ENCODE measurements at regions not wholly inside any gene's neighbourhood (a gene's known extent, or its start where the extent isn't known, plus 50 kb on each side); places are given as distances from the start of the nearest gene placed in this dataset.

DNA sequence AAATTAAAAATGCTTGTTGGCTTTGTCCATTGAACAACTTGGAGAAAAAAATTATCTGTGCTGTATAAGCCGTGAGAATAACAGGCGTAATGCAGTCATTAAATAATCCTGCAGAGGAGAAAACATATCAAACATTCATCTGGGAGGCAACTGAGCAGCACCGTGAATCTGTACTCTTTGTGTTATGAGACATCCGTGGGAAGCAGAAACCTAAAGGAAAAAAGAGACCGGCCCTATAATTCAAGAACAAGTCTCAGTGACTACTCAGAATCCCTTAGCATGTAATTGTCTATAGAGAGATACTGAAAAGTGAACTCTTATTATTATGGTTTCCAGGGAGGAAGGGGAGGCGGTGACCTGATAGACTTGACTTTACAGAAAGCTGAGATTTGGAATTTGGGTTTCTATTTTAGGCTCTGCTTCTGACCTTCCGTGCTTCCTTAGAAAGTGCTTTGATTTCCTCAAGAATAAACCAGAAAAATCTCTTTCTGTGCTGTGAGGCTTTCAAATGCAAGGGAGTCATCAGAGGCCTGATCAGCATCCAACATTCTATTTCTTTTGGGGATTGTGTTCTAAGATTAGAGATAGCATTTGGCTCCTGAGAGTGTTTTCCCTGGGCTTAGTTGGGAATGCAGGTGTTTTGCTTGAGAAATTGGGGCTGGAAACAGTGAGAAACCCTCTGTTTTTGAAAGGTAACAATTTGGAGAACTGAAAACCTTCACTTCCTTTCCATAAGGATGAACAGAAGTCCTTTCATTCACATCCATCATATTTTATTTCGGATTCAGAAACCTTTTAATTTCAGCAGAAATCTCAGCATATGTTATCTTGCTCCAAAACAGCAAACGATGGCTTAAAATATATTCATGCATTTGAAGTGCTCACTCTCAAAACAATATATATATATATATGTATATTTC lies 296.7 kb downstream of the CSNK1G3 start:
- H3K27ac ChIP-seq (ENCODE audit: insufficient read depth, low read depth, low read length, poor library complexity, severe bottlenecking) = peak overlapping the region; percentile 46
- H3K36me3 ChIP-seq (ENCODE audit: control insufficient read depth, insufficient read depth, low read length) = no peaks in the 10 kb centered on the region
- WGBS, 2 experiments = 83 to 89% methylated on average over 8 of the region's 9 CpGs
- H3K4me3 ChIP-seq (ENCODE audit: insufficient read depth, low read depth, low read length) = no peak overlapping the region
- H3K27me3 ChIP-seq (ENCODE audit: control insufficient read depth, insufficient read depth, low read length, poor library complexity, severe bottlenecking) = no peaks in the 10 kb centered on the region
- no peaks in the 10 kb centered on the region for H3K9me3 ChIP-seq (ENCODE audit: control insufficient read depth, low read length)
- H3K4me1 ChIP-seq (ENCODE audit: control insufficient read depth, insufficient read depth, low read length) = peaks cover 53% of the 10 kb centered on the region

DNA sequence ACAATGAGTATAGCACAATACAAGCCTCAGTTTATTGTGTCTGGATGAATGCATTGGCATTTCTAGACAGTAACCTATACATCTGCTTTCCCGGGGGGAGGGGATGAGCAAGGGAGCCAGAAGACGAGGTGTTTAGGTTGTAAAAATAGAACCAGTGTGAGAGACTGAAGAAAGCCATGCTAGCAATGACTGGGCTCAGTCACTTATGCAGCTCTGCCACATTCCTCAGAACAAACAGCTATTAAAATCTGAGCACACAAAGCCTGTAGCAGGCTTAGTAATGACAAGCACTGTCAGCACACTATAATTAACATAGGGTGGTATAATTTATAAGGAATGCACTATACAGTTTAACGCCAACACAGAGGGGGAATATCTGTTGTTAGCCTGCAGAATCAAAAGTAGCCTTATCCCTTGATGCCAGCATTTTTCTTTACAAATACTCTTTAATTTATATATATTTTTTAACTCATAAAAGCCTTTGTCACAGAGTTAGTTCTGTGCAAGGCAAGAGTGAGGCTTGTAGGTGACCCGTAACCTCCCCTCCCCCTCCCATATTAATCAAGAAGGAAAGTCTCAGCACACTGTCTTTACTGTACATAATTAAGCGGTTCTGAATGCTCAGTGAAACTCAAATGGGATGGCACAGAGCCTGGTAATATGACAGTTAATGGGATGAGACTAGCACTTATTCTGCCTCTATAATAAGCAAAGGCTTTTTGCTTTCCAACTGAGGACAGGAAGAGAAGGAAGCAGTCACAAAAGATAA lies 295.4 kb downstream of the CSNK1G3 start:
- Histone ChIP-seq H3K36me3 (ENCODE audit: control insufficient read depth, insufficient read depth, low read length) (no peaks in the 10 kb centered on the region), H3K27me3 (ENCODE audit: control insufficient read depth, insufficient read depth, low read length, poor library complexity, severe bottlenecking) (no peaks in the 10 kb centered on the region), H3K4me1 (ENCODE audit: control insufficient read depth, insufficient read depth, low read length) (peaks cover 52% of the 10 kb centered on the region), H3K4me3 (ENCODE audit: insufficient read depth, low read depth, low read length) (no peak overlapping the region), H3K27ac (ENCODE audit: insufficient read depth, low read depth, low read length, poor library complexity, severe bottlenecking) (no peak overlapping the region), H3K9me3 (ENCODE audit: control insufficient read depth, low read length) (no peaks in the 10 kb centered on the region)
- 65 to 79% methylated on average over 4 to 5 of the region's 5 CpGs for WGBS, 2 experiments

DNA sequence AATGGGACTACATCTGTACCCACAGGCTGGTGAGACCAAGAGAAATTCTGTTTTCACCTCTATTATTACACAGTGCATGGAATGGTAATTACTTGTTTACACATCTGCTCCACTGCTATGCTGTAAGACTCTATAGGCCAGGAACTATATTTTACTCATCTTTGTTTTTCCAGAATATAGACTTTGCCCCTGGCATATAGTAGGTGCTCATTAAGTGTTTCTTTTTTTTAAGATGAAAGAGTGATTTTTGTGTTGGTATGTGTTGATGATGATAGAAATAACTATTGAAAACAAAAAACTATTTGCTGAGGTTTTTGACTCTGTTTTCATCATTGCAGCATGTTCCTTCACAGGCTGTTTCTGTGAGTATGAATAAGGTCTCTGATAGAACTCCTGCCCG lies 294.7 kb downstream of the CSNK1G3 start:
- Histone ChIP-seq H3K9me3 (ENCODE audit: control insufficient read depth, low read length) (no peaks in the 10 kb centered on the region), H3K27me3 (ENCODE audit: control insufficient read depth, insufficient read depth, low read length, poor library complexity, severe bottlenecking) (no peaks in the 10 kb centered on the region), H3K4me3 (ENCODE audit: insufficient read depth, low read depth, low read length) (no peak overlapping the region), H3K27ac (ENCODE audit: insufficient read depth, low read depth, low read length, poor library complexity, severe bottlenecking) (no peak overlapping the region), H3K36me3 (ENCODE audit: control insufficient read depth, insufficient read depth, low read length) (no peaks in the 10 kb centered on the region), H3K4me1 (ENCODE audit: control insufficient read depth, insufficient read depth, low read length) (peaks cover 48% of the 10 kb centered on the region)
- WGBS, 2 experiments = 95 to 100% methylated on average over 1 of the region's 1 CpG

DNA sequence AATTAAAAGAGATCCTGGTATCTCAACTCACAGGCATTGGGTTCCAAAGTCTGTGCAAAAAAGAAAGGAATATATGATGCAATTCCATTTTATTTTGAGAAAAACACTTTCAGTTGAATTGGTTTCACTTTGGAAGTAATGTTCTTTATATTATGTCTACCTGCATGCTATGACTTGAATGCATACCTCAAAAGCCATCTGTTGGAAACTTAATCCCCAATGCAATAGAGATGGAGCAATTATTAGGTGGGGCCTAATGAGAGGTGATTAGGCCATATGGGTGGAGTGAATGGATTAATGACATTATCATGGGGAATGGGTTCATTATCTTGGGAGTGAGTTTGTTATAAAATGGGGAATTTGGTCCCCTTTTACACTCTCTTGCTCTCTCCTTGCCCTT lies 293.3 kb downstream of the CSNK1G3 start:
- Histone ChIP-seq H3K36me3 (ENCODE audit: control insufficient read depth, insufficient read depth, low read length) (no peaks in the 10 kb centered on the region), H3K27ac (ENCODE audit: insufficient read depth, low read depth, low read length, poor library complexity, severe bottlenecking) (no peak overlapping the region), H3K4me1 (ENCODE audit: control insufficient read depth, insufficient read depth, low read length) (peaks cover 36% of the 10 kb centered on the region), H3K4me3 (ENCODE audit: insufficient read depth, low read depth, low read length) (no peak overlapping the region), H3K27me3 (ENCODE audit: control insufficient read depth, insufficient read depth, low read length, poor library complexity, severe bottlenecking) (no peaks in the 10 kb centered on the region), H3K9me3 (ENCODE audit: control insufficient read depth, low read length) (no peaks in the 10 kb centered on the region)

DNA sequence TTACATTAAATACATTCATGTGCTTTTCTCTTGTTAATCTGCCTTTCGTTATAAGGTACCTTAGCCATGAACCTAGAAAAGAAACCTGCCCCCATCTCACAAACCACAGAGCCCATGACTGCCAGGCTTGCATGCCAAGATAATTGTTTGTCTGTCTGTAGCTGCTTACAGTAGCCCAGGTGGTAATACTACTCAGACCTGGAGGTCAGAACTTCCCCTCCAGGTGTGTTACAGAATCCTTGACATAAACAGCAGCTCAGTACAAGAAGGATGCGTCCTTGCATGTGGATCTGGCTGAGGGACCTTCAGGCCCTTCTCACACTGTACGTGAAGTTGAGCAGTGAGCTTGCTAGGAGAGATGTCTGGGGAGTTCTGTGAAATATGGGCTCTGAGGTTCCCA lies 291.4 kb downstream of the CSNK1G3 start:
- H3K4me3 ChIP-seq (ENCODE audit: insufficient read depth, low read depth, low read length) = no peak overlapping the region
- H3K4me1 ChIP-seq (ENCODE audit: control insufficient read depth, insufficient read depth, low read length) = peaks cover 17% of the 10 kb centered on the region
- no peak overlapping the region for H3K27ac ChIP-seq (ENCODE audit: insufficient read depth, low read depth, low read length, poor library complexity, severe bottlenecking)
- WGBS, 2 experiments = 90 to 92% methylated on average over 3 of the region's 3 CpGs
- H3K36me3 ChIP-seq (ENCODE audit: control insufficient read depth, insufficient read depth, low read length) = no peaks in the 10 kb centered on the region
- no peaks in the 10 kb centered on the region for H3K9me3 ChIP-seq (ENCODE audit: control insufficient read depth, low read length)
- no peaks in the 10 kb centered on the region for H3K27me3 ChIP-seq (ENCODE audit: control insufficient read depth, insufficient read depth, low read length, poor library complexity, severe bottlenecking)

DNA sequence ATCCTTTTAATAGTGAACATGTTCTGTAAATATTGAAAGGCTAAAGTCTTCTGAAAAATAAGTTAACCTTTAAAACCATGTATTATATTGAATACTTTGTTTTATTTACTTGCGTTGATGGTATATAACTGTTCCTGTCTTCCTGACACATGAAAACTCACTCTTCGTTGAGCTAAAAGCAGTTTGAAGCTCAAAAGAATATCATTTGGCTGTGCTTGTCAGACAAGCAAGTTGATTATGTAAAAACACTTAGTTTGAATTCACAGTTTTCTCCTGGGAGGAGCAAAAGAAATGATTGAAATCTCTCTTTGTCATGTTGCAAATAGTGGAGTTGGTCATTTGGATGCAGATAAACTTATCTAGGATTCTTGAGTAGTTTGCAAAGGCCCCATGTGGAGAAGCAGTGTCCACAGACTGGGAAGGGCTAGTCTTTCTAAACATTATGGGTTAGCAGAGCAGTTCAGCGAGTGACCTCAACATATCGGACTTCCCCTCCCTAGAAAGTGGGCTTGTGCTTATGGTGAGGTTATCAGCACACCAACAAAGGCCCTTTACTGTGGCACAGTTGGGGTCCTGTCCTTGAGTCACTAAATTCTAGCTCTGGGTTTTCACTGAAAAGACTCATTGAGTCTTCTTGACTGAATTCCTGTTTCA lies 290.4 kb downstream of the CSNK1G3 start:
- Histone ChIP-seq H3K27ac (ENCODE audit: insufficient read depth, low read depth, low read length, poor library complexity, severe bottlenecking) (no peak overlapping the region), H3K36me3 (ENCODE audit: control insufficient read depth, insufficient read depth, low read length) (no peaks in the 10 kb centered on the region), H3K4me1 (ENCODE audit: control insufficient read depth, insufficient read depth, low read length) (peaks cover 8% of the 10 kb centered on the region), H3K27me3 (ENCODE audit: control insufficient read depth, insufficient read depth, low read length, poor library complexity, severe bottlenecking) (no peaks in the 10 kb centered on the region), H3K9me3 (ENCODE audit: control insufficient read depth, low read length) (no peaks in the 10 kb centered on the region), H3K4me3 (ENCODE audit: insufficient read depth, low read depth, low read length) (no peak overlapping the region)
- 35 to 47% methylated on average over 3 to 4 of the region's 4 CpGs for WGBS, 2 experiments

DNA sequence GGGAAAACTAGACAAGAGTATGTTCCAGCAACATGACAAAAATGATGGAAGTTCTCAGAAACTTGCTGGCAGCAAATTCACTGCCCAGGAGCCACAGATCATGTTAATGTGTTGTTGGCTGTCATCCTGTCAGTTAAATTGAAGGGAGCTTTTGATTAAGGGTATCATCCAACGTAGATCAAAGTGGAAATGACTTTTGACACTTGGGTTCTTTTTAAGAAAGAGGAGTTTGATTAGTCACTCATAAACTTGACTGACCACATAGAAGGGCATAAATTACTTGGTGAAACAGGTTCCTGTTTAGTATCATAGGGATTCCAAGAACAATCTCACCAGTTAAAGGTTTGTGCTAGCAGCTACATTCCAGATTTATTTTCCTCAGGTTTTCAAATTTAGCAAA lies 288.7 kb downstream of the CSNK1G3 start:
- 78 to 79% methylated on average over 1 of the region's 1 CpG for WGBS, 2 experiments
- no peak overlapping the region for H3K27ac ChIP-seq (ENCODE audit: insufficient read depth, low read depth, low read length, poor library complexity, severe bottlenecking)
- H3K4me3 ChIP-seq (ENCODE audit: insufficient read depth, low read depth, low read length) = no peak overlapping the region
- H3K36me3 ChIP-seq (ENCODE audit: control insufficient read depth, insufficient read depth, low read length) = no peaks in the 10 kb centered on the region
- H3K27me3 ChIP-seq (ENCODE audit: control insufficient read depth, insufficient read depth, low read length, poor library complexity, severe bottlenecking) = no peaks in the 10 kb centered on the region
- H3K4me1 ChIP-seq (ENCODE audit: control insufficient read depth, insufficient read depth, low read length) = peaks cover 8% of the 10 kb centered on the region
- no peaks in the 10 kb centered on the region for H3K9me3 ChIP-seq (ENCODE audit: control insufficient read depth, low read length)

DNA sequence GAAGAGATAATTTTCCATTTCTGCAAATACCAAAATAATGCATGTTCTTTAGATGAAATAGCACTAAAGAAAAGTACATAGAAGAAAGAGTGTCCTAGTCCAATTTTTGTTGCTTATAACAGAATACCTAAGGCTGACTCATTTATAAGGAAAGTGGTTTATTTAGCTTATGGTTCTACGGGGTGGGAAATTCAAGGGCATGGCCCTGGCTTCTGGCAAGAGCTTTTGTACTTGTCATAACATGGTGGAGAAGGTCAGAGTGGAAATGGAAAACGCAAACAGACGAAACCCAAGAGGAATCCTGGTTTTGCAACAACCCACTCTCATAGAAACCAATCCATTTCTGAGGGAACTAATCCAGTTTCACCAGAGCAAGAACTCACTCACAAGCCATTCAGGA lies 283.7 kb downstream of the CSNK1G3 start:
- 79 to 97% methylated on average over 3 of the region's 3 CpGs for WGBS, 2 experiments
- Histone ChIP-seq H3K4me3 (ENCODE audit: insufficient read depth, low read depth, low read length) (no peak overlapping the region), H3K4me1 (ENCODE audit: control insufficient read depth, insufficient read depth, low read length) (no peaks in the 10 kb centered on the region), H3K36me3 (ENCODE audit: control insufficient read depth, insufficient read depth, low read length) (no peaks in the 10 kb centered on the region), H3K27me3 (ENCODE audit: control insufficient read depth, insufficient read depth, low read length, poor library complexity, severe bottlenecking) (no peaks in the 10 kb centered on the region), H3K9me3 (ENCODE audit: control insufficient read depth, low read length) (no peaks in the 10 kb centered on the region), H3K27ac (ENCODE audit: insufficient read depth, low read depth, low read length, poor library complexity, severe bottlenecking) (no peak overlapping the region)

DNA sequence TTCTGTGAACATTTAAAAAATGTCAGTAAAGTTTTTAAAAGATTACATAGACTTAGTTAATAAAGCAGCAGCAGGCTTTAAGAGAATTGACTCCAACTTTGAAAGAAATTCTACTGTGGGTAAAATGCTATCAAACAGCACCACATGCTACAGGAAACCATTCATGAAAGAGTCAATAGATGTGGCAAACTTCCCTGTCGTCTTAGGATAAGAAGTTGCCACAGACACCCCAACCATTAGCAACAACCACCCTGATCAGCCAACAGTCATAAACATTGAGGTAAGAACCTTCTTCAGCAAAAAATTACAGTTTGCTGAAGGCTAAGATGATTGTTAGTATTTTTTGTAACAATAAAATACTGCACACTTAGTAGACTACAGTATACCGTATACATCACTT lies 278.2 kb downstream of the CSNK1G3 start:
- peaks cover 3% of the 10 kb centered on the region for H3K36me3 ChIP-seq (ENCODE audit: control insufficient read depth, insufficient read depth, low read length)
- H3K4me1 ChIP-seq (ENCODE audit: control insufficient read depth, insufficient read depth, low read length) = peaks cover 13% of the 10 kb centered on the region
- no peaks in the 10 kb centered on the region for H3K27me3 ChIP-seq (ENCODE audit: control insufficient read depth, insufficient read depth, low read length, poor library complexity, severe bottlenecking)
- no peak overlapping the region for H3K4me3 ChIP-seq (ENCODE audit: insufficient read depth, low read depth, low read length)
- H3K27ac ChIP-seq (ENCODE audit: insufficient read depth, low read depth, low read length, poor library complexity, severe bottlenecking) = no peak overlapping the region
- H3K9me3 ChIP-seq (ENCODE audit: control insufficient read depth, low read length) = no peaks in the 10 kb centered on the region
- WGBS, 2 experiments = 88 to 94% methylated on average over 1 of the region's 2 CpGs

DNA sequence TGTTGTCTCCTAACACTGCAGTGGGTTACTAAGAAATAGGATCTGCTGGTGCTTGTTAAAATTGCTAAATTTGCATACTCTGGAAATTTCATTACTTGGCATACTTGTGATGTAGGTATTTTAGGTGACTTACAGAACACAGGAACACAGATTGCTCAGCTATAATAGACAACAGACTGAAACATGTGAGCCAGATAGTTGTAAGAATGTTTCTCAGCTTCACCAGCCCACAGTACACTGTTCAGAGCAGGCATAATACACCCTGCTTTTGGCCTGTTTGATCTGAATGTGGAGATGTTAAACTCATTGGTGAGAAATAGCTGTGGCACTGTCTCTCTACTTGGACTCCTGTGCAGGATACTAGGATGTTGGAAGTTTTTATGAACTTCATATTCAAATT lies 275.7 kb downstream of the CSNK1G3 start:
- Histone ChIP-seq H3K36me3 (ENCODE audit: control insufficient read depth, insufficient read depth, low read length) (peaks cover 3% of the 10 kb centered on the region), H3K9me3 (ENCODE audit: control insufficient read depth, low read length) (no peaks in the 10 kb centered on the region)

More for the DNA sequence above, 275.7 kb downstream of the CSNK1G3 start:
- Histone ChIP-seq H3K4me3 (ENCODE audit: insufficient read depth, low read depth, low read length) (no peak overlapping the region), H3K27ac (ENCODE audit: insufficient read depth, low read depth, low read length, poor library complexity, severe bottlenecking) (no peak overlapping the region), H3K4me1 (ENCODE audit: control insufficient read depth, insufficient read depth, low read length) (peaks cover 17% of the 10 kb centered on the region), H3K27me3 (ENCODE audit: control insufficient read depth, insufficient read depth, low read length, poor library complexity, severe bottlenecking) (no peaks in the 10 kb centered on the region)

Data from ectodermal cell (in vitro differentiated cells).